HEK293 (cell line): ENCODE measurements at regions not wholly inside any gene's neighbourhood (a gene's known extent, or its start where the extent isn't known, plus 50 kb on each side); places are given as distances from the start of the nearest gene placed in this dataset.

Experiments
- IKZF3 ChIP-seq: fragments of 450-650 bp; IDR thresholded peaks from 2 replicates; pipeline ENCODE4 v1.5.0; 2018; ENCODE audit warnings: missing biosample characterization, mild to moderate bottlenecking, missing genetic modification characterization, moderate library complexity
- SETDB1 ChIP-seq: IDR thresholded peaks from one replicate; pipeline ENCODE4 v1.6.1; 2017; ENCODE audit warnings: mild to moderate bottlenecking, low read length, moderate library complexity, mixed read lengths; ENCODE audit not compliant: insufficient read length
- YY1 ChIP-seq: fragments of 450-650 bp; formaldehyde crosslinking; IDR thresholded peaks from 2 replicates; pipeline ENCODE4 v1.5.1; 2018; ENCODE audit warnings: missing biosample characterization, missing genetic modification characterization
- ZNF211 ChIP-seq: fragments of 450-650 bp; formaldehyde crosslinking; IDR thresholded peaks from 2 replicates; pipeline ENCODE4 v1.5.1; 2016; ENCODE audit warnings: low read depth, missing biosample characterization, missing genetic modification characterization
- ZNF274 ChIP-seq, 2 experiments: fragments of 200-500 bp in 1 of 2; fragments of 450-650 bp in 1 of 2; sonication (Bioruptor generic) in 1 of 2; formaldehyde crosslinking in 1 of 2; IDR thresholded peaks; 2 replicates each; pipeline versions ENCODE4 v1.5.1 to v1.6.1; 2014 to 2016; ENCODE audit warnings: borderline replicate concordance in 1 of 2, inconsistent platforms in 1 of 2, low read length in 1 of 2, missing biosample characterization in 1 of 2, missing genetic modification characterization in 1 of 2
- ZNF416 ChIP-seq: fragments of 450-650 bp; formaldehyde crosslinking; IDR thresholded peaks from 2 replicates; pipeline ENCODE4 v1.5.1; 2016; ENCODE audit warnings: missing biosample characterization, missing genetic modification characterization
- ZNF792 ChIP-seq: fragments of 450-650 bp; formaldehyde crosslinking; IDR thresholded peaks from 2 replicates; pipeline ENCODE4 v1.5.1; 2016; ENCODE audit warnings: missing biosample characterization, missing genetic modification characterization
- ZSCAN30 ChIP-seq: fragments of 450-650 bp; IDR thresholded peaks from 2 replicates; pipeline ENCODE4 v1.5.1; 2018; ENCODE audit warnings: missing biosample characterization, mild to moderate bottlenecking, missing genetic modification characterization, moderate library complexity
- TF ChIP-seq, protein P1 (sequence below): fragments of 450-650 bp; formaldehyde crosslinking; IDR thresholded peaks from 2 replicates; pipeline ENCODE4 v1.5.1; 2016; ENCODE audit warnings: missing biosample characterization, missing genetic modification characterization
- TF ChIP-seq, protein P2 (sequence below): IDR thresholded peaks from 2 replicates; pipeline ENCODE4 v1.6.1; 2011; ENCODE audit warnings: mild to moderate bottlenecking, low read depth, low read length, borderline replicate concordance
- TF ChIP-seq, protein P3 (sequence below): fragments of 450-650 bp; formaldehyde crosslinking; IDR thresholded peaks from 2 replicates; pipeline ENCODE4 v1.5.1; 2016; ENCODE audit warnings: missing biosample characterization, missing genetic modification characterization, low read depth
- TF ChIP-seq, protein P4 (sequence below): fragments of 450-650 bp; IDR thresholded peaks from 2 replicates; pipeline ENCODE4 v1.5.1; 2018; ENCODE audit warnings: missing biosample characterization, mild to moderate bottlenecking, missing genetic modification characterization
- TF ChIP-seq, protein P5 (sequence below): fragments of 450-650 bp; formaldehyde crosslinking; IDR thresholded peaks from 2 replicates; pipeline ENCODE4 v1.5.1; 2016; ENCODE audit warnings: missing biosample characterization, missing genetic modification characterization

DNA sequence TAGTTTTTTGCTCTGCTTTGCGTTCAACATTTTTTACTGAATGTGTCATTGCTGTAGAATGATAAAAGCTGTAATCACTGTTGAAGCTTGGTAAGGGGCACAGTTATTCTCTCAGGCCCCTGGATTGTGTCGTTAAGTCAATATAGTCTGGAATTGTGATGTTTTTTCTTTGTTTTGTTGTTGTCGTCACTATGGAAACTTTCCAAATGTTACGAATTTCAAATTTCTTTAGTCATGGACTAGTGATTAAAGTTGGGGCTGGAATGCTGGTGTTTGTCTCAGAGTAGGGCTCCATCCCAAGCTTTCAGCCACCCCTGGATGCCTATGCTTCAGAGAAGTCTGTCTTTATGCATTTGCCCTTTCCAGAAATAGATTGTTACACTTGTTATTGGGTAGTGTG lies 287.2 kb downstream of the CDH19 start:
- TF ChIP-seq ZNF211 (tag by site-specific recombination) (no peak), SETDB1 (no peak), ZSCAN30 (tag by site-specific recombination) (no peak), ZNF792 (tag by site-specific recombination) (no peak), ZNF416 (tag by site-specific recombination) (no peak), YY1 (tag by site-specific recombination) (no peak), IKZF3 (tag by site-specific recombination) (no peak), ZNF274 (IDR thresholded peaks at IDR 0.05; ENCODE audit: low read length) (no peak), ZNF274 (tag by site-specific recombination; IDR thresholded peaks at IDR 0.05; ENCODE audit: borderline replicate concordance) (no peak)
- TF ChIP-seq, protein P1, sequence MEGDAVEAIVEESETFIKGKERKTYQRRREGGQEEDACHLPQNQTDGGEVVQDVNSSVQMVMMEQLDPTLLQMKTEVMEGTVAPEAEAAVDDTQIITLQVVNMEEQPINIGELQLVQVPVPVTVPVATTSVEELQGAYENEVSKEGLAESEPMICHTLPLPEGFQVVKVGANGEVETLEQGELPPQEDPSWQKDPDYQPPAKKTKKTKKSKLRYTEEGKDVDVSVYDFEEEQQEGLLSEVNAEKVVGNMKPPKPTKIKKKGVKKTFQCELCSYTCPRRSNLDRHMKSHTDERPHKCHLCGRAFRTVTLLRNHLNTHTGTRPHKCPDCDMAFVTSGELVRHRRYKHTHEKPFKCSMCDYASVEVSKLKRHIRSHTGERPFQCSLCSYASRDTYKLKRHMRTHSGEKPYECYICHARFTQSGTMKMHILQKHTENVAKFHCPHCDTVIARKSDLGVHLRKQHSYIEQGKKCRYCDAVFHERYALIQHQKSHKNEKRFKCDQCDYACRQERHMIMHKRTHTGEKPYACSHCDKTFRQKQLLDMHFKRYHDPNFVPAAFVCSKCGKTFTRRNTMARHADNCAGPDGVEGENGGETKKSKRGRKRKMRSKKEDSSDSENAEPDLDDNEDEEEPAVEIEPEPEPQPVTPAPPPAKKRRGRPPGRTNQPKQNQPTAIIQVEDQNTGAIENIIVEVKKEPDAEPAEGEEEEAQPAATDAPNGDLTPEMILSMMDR (tag by site-specific recombination): no peak
- TF ChIP-seq, protein P2, sequence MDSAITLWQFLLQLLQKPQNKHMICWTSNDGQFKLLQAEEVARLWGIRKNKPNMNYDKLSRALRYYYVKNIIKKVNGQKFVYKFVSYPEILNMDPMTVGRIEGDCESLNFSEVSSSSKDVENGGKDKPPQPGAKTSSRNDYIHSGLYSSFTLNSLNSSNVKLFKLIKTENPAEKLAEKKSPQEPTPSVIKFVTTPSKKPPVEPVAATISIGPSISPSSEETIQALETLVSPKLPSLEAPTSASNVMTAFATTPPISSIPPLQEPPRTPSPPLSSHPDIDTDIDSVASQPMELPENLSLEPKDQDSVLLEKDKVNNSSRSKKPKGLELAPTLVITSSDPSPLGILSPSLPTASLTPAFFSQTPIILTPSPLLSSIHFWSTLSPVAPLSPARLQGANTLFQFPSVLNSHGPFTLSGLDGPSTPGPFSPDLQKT: no peak
- TF ChIP-seq, protein P3, sequence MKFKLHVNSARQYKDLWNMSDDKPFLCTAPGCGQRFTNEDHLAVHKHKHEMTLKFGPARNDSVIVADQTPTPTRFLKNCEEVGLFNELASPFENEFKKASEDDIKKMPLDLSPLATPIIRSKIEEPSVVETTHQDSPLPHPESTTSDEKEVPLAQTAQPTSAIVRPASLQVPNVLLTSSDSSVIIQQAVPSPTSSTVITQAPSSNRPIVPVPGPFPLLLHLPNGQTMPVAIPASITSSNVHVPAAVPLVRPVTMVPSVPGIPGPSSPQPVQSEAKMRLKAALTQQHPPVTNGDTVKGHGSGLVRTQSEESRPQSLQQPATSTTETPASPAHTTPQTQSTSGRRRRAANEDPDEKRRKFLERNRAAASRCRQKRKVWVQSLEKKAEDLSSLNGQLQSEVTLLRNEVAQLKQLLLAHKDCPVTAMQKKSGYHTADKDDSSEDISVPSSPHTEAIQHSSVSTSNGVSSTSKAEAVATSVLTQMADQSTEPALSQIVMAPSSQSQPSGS (tag by site-specific recombination): no peak
- TF ChIP-seq, protein P4, sequence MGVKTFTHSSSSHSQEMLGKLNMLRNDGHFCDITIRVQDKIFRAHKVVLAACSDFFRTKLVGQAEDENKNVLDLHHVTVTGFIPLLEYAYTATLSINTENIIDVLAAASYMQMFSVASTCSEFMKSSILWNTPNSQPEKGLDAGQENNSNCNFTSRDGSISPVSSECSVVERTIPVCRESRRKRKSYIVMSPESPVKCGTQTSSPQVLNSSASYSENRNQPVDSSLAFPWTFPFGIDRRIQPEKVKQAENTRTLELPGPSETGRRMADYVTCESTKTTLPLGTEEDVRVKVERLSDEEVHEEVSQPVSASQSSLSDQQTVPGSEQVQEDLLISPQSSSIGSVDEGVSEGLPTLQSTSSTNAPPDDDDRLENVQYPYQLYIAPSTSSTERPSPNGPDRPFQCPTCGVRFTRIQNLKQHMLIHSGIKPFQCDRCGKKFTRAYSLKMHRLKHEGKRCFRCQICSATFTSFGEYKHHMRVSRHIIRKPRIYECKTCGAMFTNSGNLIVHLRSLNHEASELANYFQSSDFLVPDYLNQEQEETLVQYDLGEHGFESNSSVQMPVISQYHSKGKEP (tag by site-specific recombination): no peak
- TF ChIP-seq, protein P5, sequence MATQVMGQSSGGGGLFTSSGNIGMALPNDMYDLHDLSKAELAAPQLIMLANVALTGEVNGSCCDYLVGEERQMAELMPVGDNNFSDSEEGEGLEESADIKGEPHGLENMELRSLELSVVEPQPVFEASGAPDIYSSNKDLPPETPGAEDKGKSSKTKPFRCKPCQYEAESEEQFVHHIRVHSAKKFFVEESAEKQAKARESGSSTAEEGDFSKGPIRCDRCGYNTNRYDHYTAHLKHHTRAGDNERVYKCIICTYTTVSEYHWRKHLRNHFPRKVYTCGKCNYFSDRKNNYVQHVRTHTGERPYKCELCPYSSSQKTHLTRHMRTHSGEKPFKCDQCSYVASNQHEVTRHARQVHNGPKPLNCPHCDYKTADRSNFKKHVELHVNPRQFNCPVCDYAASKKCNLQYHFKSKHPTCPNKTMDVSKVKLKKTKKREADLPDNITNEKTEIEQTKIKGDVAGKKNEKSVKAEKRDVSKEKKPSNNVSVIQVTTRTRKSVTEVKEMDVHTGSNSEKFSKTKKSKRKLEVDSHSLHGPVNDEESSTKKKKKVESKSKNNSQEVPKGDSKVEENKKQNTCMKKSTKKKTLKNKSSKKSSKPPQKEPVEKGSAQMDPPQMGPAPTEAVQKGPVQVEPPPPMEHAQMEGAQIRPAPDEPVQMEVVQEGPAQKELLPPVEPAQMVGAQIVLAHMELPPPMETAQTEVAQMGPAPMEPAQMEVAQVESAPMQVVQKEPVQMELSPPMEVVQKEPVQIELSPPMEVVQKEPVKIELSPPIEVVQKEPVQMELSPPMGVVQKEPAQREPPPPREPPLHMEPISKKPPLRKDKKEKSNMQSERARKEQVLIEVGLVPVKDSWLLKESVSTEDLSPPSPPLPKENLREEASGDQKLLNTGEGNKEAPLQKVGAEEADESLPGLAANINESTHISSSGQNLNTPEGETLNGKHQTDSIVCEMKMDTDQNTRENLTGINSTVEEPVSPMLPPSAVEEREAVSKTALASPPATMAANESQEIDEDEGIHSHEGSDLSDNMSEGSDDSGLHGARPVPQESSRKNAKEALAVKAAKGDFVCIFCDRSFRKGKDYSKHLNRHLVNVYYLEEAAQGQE (tag by site-specific recombination): no peak
